HG03097 (cell line): ENCODE measurements at regions not wholly inside any gene's neighbourhood (a gene's known extent, or its start where the extent isn't known, plus 50 kb on each side); places are given as distances from the start of the nearest gene placed in this dataset.
"Not testable (repeated sequence)": the region's sequence is repeated elsewhere in the genome, so short reads cannot be mapped to it uniquely, and the experiment has no call there.

Experiments used
- ATAC-seq: cut with Tn5 transposase; IDR thresholded peaks from one replicate; pipeline ENCODE4 v1.9.1; 2021; ENCODE audit not compliant: unreplicated experiment, low FRiP score

DNA sequence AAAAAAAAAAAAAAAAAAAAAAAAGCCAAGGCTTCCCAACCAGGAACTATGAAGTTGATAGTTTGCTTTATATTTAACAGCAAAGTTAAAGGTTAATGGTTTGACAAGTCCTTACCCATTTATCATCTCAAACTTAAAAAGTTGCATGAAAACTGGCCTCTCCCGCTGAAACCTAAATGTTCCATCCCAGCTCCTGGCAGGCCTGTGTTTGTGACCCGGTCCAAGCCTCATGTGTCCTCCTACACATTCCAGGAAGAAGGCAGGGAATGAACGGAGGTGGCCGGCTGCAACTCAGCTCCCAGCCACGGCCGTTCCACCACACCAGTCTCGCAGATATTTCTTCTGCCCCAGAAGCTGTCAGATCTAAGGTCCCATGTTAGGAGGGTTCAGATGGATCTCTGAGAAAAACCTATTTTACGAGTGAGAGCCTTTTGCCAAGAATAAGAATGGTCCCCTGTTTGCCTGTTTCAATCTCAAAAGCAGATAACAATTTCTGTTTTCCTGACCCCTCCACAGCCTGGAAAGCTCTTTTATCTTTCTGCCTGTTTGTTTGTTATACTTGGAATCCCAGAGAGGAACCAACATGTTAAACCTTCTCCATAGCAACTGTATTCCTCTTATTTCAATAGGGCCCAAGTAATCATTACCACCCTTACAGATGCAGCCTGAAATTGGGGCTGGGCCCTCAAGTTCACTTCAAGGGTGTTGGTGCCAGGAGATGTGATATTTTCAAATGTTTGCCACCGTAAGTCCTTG lies 56.5 kb downstream of the KCTD12 start:
- no peak for ATAC-seq

GRCh38 chr13:76828316-76828741 lies 57.9 kb downstream of the KCTD12 start:
- ATAC-seq, result no peak

- no peak for ATAC-seq
Measured at GRCh38 chr13:76826527-76826926, 59.7 kb downstream of the KCTD12 start.

GRCh38 chr13:76825430-76825829 lies 60.8 kb downstream of the KCTD12 start:
- ATAC-seq, result no peak

GRCh38 chr13:76823969-76824368 lies 62.2 kb downstream of the KCTD12 start:
- ATAC-seq, result no peak

- ATAC-seq, result no peak
Measured at GRCh38 chr13:76822698-76823267, 63.4 kb downstream of the KCTD12 start.

DNA sequence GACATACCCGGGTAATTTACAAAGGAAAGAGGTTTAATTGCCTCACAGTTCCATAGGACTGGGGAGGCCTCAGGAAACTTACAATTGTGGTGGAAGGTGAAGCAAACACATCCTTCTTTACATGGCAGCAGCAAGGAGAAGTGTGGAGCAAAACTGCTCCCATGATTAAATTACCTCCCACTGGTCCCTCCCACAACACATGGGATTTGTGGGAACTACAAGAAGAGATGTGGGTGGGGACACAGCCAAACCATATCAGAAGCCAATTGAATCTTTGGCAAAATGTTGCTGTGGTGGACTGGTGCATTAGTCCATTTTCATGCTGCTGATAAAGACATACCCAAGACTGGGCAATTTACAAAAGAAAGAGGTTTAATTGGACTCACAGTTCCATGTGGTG lies 65.0 kb downstream of the KCTD12 start:
- ATAC-seq, result not testable (repeated sequence)

- ATAC-seq, result no peak
Measured at GRCh38 chr13:76820759-76821158, 65.4 kb downstream of the KCTD12 start.

GRCh38 chr13:76816394-76816793 lies 69.8 kb downstream of the KCTD12 start:
- no peak for ATAC-seq

- ATAC-seq, result no peak
Measured at GRCh38 chr13:76815344-76815743, 70.9 kb downstream of the KCTD12 start.

DNA sequence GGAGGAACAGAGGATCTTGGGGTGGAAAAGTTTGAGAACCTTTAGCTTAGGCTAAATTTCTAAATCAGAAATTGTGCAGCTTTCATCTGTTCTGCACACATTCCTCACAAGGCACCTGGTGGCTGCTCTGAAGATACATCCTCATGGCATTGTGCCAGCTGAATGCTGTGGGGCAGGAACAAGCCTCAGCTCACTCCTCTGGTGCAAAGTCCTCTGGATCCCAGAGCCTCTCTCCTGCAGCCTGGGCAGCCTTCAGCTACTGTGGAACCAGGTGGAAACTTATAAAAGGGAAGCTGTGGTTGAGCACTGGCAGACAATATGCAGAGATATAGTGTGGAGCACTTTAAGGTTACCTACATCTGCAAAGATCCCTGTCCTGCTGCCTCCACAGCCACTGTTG lies 72.3 kb downstream of the KCTD12 start:
- ATAC-seq, result no peak

GRCh38 chr13:76813000-76813691 lies 73.1 kb downstream of the KCTD12 start:
- no peak for ATAC-seq

- ATAC-seq, result no peak
Measured at GRCh38 chr13:76812206-76812897, 73.9 kb downstream of the KCTD12 start.

GRCh38 chr13:76809389-76809788 lies 76.8 kb downstream of the KCTD12 start:
- ATAC-seq, result no peak

DNA sequence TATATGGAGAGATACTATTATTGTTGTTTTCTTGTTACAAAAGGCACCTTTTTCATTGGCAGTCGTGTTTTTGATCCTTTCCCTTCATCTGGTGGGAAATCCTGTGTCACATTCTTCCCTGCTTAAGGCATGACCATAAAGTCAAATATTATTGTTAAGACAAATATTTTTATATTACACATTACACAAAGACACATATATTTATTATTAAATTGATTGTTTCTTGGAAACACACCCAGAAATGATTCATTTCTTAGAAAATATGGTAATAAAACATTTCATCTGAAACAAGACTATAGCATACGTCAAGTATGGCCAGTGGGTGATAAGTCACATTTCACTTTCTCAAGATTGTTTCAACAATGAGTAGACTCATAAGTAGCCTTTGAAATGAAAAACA lies 77.3 kb downstream of the KCTD12 start:
- no peak for ATAC-seq

DNA sequence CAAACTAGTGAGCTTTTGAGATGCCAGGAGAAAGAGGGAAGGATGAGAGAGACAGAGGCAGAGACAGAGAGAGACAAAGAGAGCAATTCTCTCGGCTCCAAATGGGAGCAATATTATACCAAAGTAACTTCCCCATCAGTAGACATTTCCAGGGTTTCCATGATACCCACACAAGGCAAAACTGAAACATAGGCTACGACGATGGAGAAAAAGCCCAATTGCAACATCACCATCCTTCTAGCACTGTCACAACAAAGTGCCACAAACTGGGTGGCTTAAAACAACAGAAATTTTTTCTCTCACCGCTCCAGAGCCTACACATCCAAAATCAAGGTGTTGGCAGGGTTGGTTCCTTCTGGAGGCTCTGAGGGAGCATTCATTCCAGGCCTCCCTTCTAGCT lies 81.4 kb downstream of the KCTD12 start:
- no peak for ATAC-seq

DNA sequence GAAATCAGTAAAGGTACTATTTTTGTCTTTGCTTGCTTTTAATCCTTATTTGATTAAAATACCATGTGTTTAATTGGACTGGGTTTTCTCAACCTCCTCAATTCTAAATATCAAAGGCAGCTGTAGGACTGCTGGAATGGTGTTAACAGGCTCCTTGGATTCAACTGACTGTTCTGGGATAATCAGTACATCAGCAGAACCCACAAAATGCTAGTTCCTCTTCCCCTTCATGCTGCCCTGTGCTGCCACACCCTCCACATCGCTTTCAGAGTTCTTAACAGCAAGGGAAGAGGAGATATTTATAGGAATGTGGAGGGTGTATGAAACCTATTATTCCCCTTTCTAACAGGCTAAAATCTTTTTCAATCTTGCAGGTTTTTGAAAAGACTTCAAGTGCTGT lies 82.4 kb downstream of the KCTD12 start:
- ATAC-seq, result no peak

DNA sequence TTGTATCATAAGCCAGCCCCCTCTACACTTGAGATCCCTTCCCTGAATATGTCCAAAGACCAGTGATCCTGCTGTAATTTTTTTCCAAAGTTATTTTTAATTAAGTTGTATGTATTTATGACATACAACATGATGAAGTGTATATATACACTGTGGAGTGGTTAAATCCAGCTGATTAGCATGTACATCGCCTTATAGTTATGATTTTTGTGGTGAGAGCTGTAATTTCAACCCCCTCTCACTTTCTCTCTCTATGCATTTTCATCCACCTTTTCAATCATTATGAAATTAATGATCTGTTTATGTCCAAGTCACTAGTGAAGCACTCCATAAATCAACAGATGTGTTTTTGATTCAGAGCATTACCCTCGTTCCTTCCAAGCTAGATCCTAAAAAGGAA lies 85.3 kb downstream of the KCTD12 start:
- no peak for ATAC-seq

- no peak for ATAC-seq
Measured at GRCh38 chr13:76799696-76800095, 86.5 kb downstream of the KCTD12 start.

GRCh38 chr13:76798037-76798436 lies 88.2 kb downstream of the KCTD12 start:
- no peak for ATAC-seq

- ATAC-seq, result no peak
Measured at GRCh38 chr13:76797361-76797760, 88.8 kb downstream of the KCTD12 start.
